ENCODE measurements at regions not wholly inside any gene's neighbourhood (a gene's known extent, or its start where the extent isn't known, plus 50 kb on each side); places are given as distances from the start of the nearest gene placed in this dataset.

DNA sequence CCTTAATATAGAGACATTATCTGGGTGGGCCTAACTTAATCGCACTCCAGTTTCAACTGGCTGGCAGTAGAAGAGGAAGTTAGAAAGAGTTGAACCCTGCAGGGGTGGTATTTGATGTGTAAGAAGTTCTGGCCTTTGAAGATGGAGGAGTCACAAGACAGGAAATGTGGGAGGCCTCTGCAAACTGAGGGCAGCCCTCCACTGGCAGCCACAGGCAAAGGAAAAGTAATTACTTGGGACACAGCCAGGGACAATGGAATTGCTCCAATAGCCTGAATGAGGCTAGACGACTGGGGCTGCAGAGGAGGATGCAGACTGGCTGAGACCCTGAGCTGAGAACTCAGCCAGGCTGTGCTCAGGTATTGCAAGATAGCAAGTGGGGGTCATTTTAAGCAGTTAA, 703.3 kb upstream of the ARGLU1 start:
- dilution Hi-C loops (cut with MboI; ENCODE audit: extremely low pct_ligation_motif_present, low sequenced_read_pairs): no loop called here
- CTCF ChIA-PET: interaction anchor here (1.4 kb wide), 1 partner anchor 99 kb away, joined by 4 read pairs; no protein-coding TSS in a partner anchor
- peaks cover 14% of the 10 kb centered on the region for H3K4me1 ChIP-seq (ENCODE audit: control insufficient read depth, extremely low read depth, insufficient read depth, low read length)
- no peaks in the 10 kb centered on the region for H3K9me3 ChIP-seq (replicated peaks; ENCODE audit: control insufficient read depth, insufficient read depth, low read length)
- no TSS peak for BruUV-seq (replicated peaks)
- POLR2A ChIA-PET: no interaction called here
- peak overlapping the region; percentile 78 for H2AFZ ChIP-seq (ENCODE audit: low read depth, low read length)
- H3K4me3 ChIP-seq (replicated peaks in 1 of 3; ENCODE audit: insufficient read depth in 1 of 3, low read depth in 1 of 3, low read length in 3 of 3): no peak overlapping the region
- H3K36me3 ChIP-seq (ENCODE audit: control insufficient read depth in 2 of 2, extremely low read depth in 1 of 2, insufficient read depth in 2 of 2, low read length in 2 of 2): no peaks in the 10 kb centered on the region
- peak; percentile 90 for DNase-seq (ENCODE audit: low read depth, low spot score)
- no peaks in the 10 kb centered on the region for H3K9me1 ChIP-seq (replicated peaks; ENCODE audit: control insufficient read depth, extremely low read depth, insufficient read depth, low read length)
- TF ChIP-seq POLR2AphosphoS5 (IDR thresholded peaks at IDR 0.05; ENCODE audit: insufficient read depth, low read depth, low read length): no peak
- TF ChIP-seq MYC (IDR thresholded peaks at IDR 0.05; ENCODE audit: low read depth, low read length): no peak
- TF ChIP-seq, protein P1, sequence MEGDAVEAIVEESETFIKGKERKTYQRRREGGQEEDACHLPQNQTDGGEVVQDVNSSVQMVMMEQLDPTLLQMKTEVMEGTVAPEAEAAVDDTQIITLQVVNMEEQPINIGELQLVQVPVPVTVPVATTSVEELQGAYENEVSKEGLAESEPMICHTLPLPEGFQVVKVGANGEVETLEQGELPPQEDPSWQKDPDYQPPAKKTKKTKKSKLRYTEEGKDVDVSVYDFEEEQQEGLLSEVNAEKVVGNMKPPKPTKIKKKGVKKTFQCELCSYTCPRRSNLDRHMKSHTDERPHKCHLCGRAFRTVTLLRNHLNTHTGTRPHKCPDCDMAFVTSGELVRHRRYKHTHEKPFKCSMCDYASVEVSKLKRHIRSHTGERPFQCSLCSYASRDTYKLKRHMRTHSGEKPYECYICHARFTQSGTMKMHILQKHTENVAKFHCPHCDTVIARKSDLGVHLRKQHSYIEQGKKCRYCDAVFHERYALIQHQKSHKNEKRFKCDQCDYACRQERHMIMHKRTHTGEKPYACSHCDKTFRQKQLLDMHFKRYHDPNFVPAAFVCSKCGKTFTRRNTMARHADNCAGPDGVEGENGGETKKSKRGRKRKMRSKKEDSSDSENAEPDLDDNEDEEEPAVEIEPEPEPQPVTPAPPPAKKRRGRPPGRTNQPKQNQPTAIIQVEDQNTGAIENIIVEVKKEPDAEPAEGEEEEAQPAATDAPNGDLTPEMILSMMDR (IDR thresholded peaks at IDR 0.05; ENCODE audit: extremely low read depth in 1 of 2, insufficient read depth in 1 of 2, low read depth in 1 of 2, low read length in 2 of 2): no peak
- no peak for TF ChIP-seq EZH2 (IDR thresholded peaks at IDR 0.05; ENCODE audit: borderline replicate concordance, low read depth, low read length, severe bottlenecking)
- TF ChIP-seq JUN (IDR thresholded peaks at IDR 0.05; ENCODE audit: borderline replicate concordance, insufficient read depth, insufficient read length, low read depth): no peak
- no peak for TF ChIP-seq FOS (IDR thresholded peaks at IDR 0.05; ENCODE audit: borderline replicate concordance, insufficient read depth, low read length)
- no peaks in the 10 kb centered on the region for H4K20me1 ChIP-seq (replicated peaks; ENCODE audit: control insufficient read depth, extremely low read depth, insufficient read depth, low read length)
- H3K79me2 ChIP-seq (ENCODE audit: control insufficient read depth, insufficient read depth, low read length): no peaks in the 10 kb centered on the region
- FAIRE-seq: peak; percentile 88
- intact Hi-C loops (cut with micrococcal nuclease): loop anchor here (10.0 kb wide), 2 partner anchors 944 to 1156 kb away; partner anchors contain the start of genes ABHD13 and LIG4
- H3K27me3 ChIP-seq (ENCODE audit: control insufficient read depth in 2 of 2, insufficient read depth in 2 of 2, low read length in 2 of 2): no peaks in the 10 kb centered on the region
- H3K4me2 ChIP-seq (ENCODE audit: insufficient read depth, low read length): peak overlapping the region; percentile 16
- no peak overlapping the region for H3K9ac ChIP-seq (replicated peaks; ENCODE audit: extremely low read depth, insufficient read depth, low read length)
- H3K27ac ChIP-seq (ENCODE audit: insufficient read depth, low read depth, low read length): peak overlapping the region; percentile 39

DNA sequence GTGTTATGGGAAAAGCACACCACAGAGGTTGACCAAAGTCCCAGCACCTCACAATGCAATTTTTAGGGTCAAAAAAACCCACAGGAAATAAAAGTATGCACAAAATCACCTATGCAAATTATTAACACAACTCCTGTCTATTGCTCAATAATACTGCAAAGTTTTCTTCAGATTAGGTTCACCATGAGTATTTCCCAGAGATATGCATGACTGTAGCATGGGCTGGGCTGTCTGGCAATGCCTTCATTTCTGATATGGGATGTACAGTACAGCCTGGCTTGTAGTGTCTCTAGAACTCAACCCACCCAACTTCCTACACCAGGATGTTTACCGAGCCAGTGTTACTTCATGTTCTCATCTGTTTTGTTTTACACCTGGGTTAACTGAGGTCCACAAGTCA, 698.7 kb upstream of the ARGLU1 start:
- DNase-seq (ENCODE audit: low read depth, low spot score) (no peak), FAIRE-seq (no peak)
- H3K9me3 ChIP-seq (replicated peaks; ENCODE audit: control insufficient read depth, insufficient read depth, low read length): no peaks in the 10 kb centered on the region
- TF ChIP-seq EZH2 (IDR thresholded peaks at IDR 0.05; ENCODE audit: borderline replicate concordance, low read depth, low read length, severe bottlenecking): no peak
- TF ChIP-seq GATA2 (IDR thresholded peaks at IDR 0.05; ENCODE audit: insufficient read depth, insufficient read length, low read depth, low read length): no peak
- TF ChIP-seq, protein P2, sequence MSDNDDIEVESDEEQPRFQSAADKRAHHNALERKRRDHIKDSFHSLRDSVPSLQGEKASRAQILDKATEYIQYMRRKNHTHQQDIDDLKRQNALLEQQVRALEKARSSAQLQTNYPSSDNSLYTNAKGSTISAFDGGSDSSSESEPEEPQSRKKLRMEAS (IDR thresholded peaks at IDR 0.05; ENCODE audit: insufficient read depth, insufficient read length): no peak
- no peak for TF ChIP-seq MYC (IDR thresholded peaks at IDR 0.05; ENCODE audit: low read depth, low read length)
- no peak for TF ChIP-seq FOS (IDR thresholded peaks at IDR 0.05; ENCODE audit: borderline replicate concordance, insufficient read depth, low read length)
- TF ChIP-seq POLR2A (IDR thresholded peaks at IDR 0.05; ENCODE audit: low read depth, low read length): no peak
- TF ChIP-seq POLR2AphosphoS5 (IDR thresholded peaks at IDR 0.05; ENCODE audit: insufficient read depth, low read depth, low read length): no peak
- TF ChIP-seq JUN (IDR thresholded peaks at IDR 0.05; ENCODE audit: borderline replicate concordance, insufficient read depth, insufficient read length, low read depth): no peak
- TF ChIP-seq, protein P1 (IDR thresholded peaks at IDR 0.05; ENCODE audit: extremely low read depth in 1 of 2, insufficient read depth in 1 of 2, low read depth in 1 of 2, low read length in 2 of 2): no peak
- H3K27me3 ChIP-seq (ENCODE audit: control insufficient read depth in 2 of 2, insufficient read depth in 2 of 2, low read length in 2 of 2): no peaks in the 10 kb centered on the region
- dilution Hi-C loops (cut with MboI; ENCODE audit: extremely low pct_ligation_motif_present, low sequenced_read_pairs) (no loop called here), intact Hi-C loops (cut with micrococcal nuclease) (no loop called here)
- H3K4me2 ChIP-seq (ENCODE audit: insufficient read depth, low read length): no peak overlapping the region
- POLR2A ChIA-PET: no interaction called here
- H3K27ac ChIP-seq (ENCODE audit: insufficient read depth, low read depth, low read length): no peak overlapping the region
- no peaks in the 10 kb centered on the region for H3K36me3 ChIP-seq (ENCODE audit: control insufficient read depth in 2 of 2, extremely low read depth in 1 of 2, insufficient read depth in 2 of 2, low read length in 2 of 2)
- peaks cover 7% of the 10 kb centered on the region for H3K4me1 ChIP-seq (ENCODE audit: control insufficient read depth, extremely low read depth, insufficient read depth, low read length)
- H3K9me1 ChIP-seq (replicated peaks; ENCODE audit: control insufficient read depth, extremely low read depth, insufficient read depth, low read length): no peaks in the 10 kb centered on the region
- no peaks in the 10 kb centered on the region for H4K20me1 ChIP-seq (replicated peaks; ENCODE audit: control insufficient read depth, extremely low read depth, insufficient read depth, low read length)
- H3K4me3 ChIP-seq (replicated peaks in 1 of 3; ENCODE audit: insufficient read depth in 1 of 3, low read depth in 1 of 3, low read length in 3 of 3): no peak overlapping the region
- no peaks in the 10 kb centered on the region for H3K79me2 ChIP-seq (ENCODE audit: control insufficient read depth, insufficient read depth, low read length)
- H3K9ac ChIP-seq (replicated peaks; ENCODE audit: extremely low read depth, insufficient read depth, low read length): no peak overlapping the region
- CTCF ChIA-PET: no interaction called here
- H2AFZ ChIP-seq (ENCODE audit: low read depth, low read length): no peak overlapping the region
- BruUV-seq (replicated peaks): no TSS peak
